ENCODE measurements at regions not wholly inside any gene's neighbourhood (a gene's known extent, or its start where the extent isn't known, plus 50 kb on each side); places are given as distances from the start of the nearest gene placed in this dataset.
A peak's percentile ranks its signal among the peaks of the same experiment; 100 is the strongest.

- H3K4me3 ChIP-seq (ENCODE audit: low read length): no peak overlapping the region
- DNase-seq (ENCODE audit: low read depth): no peak
- no peak for TF ChIP-seq CTCF (conservative IDR thresholded peaks at IDR 0.05; ENCODE audit: low read depth, low read length)
These were observed 71.3 kb upstream of the GNG2 start for GRCh38 chr14:51789114-51789513.

- H3K4me3 ChIP-seq (ENCODE audit: low read length): no peak overlapping the region
- no peak for TF ChIP-seq CTCF (conservative IDR thresholded peaks at IDR 0.05; ENCODE audit: low read depth, low read length)
- no peak for DNase-seq (ENCODE audit: low read depth)
These were observed 70.8 kb upstream of the GNG2 start for GRCh38 chr14:51789596-51789995.

GRCh38 chr14:51792809-51793208 is 67.6 kb upstream of the GNG2 start:
- no peak for DNase-seq (ENCODE audit: low read depth)
- H3K4me3 ChIP-seq (ENCODE audit: low read length): no peak overlapping the region
- TF ChIP-seq CTCF (conservative IDR thresholded peaks at IDR 0.05; ENCODE audit: low read depth, low read length): no peak

- TF ChIP-seq CTCF (conservative IDR thresholded peaks at IDR 0.05; ENCODE audit: low read depth, low read length): peak; percentile 62
- no peak for DNase-seq (ENCODE audit: low read depth)
- H3K4me3 ChIP-seq (ENCODE audit: low read length): no peak overlapping the region
These were observed 54.9 kb upstream of the GNG2 start for GRCh38 chr14:51805541-51805940.

GRCh38 chr14:51806026-51807023 is 54.1 kb upstream of the GNG2 start:
- TF ChIP-seq CTCF (conservative IDR thresholded peaks at IDR 0.05; ENCODE audit: low read depth, low read length): no peak
- no peak overlapping the region for H3K4me3 ChIP-seq (ENCODE audit: low read length)
- no peak for DNase-seq (ENCODE audit: low read depth)

GRCh38 chr14:51807356-51807755 is 53.1 kb upstream of the GNG2 start:
- DNase-seq (ENCODE audit: low read depth): no peak
- no peak for TF ChIP-seq CTCF (conservative IDR thresholded peaks at IDR 0.05; ENCODE audit: low read depth, low read length)
- H3K4me3 ChIP-seq (ENCODE audit: low read length): no peak overlapping the region

All from retinal pigment epithelial cell (primary cell).